DMS 273 treated with DMSO at 0.1 percent for 48 hours (cell line): ENCODE measurements at regions not wholly inside any gene's neighbourhood (a gene's known extent, or its start where the extent isn't known, plus 50 kb on each side); places are given as distances from the start of the nearest gene placed in this dataset.

ENCODE experiments used
- DNase-seq: peaks from one replicate; lab custom pipeline; 2025; lab: John Stamatoyannopoulos, UW

- DNase-seq = no peak
Observed at GRCh38 chr6:170134471-170135440, 156.1 kb downstream of the DLL1 start.

- no peak for DNase-seq
Observed at GRCh38 chr6:170134031-170134470, 156.8 kb downstream of the DLL1 start.

- DNase-seq = no peak
Observed at GRCh38 chr6:170132561-170132991, 158.3 kb downstream of the DLL1 start.

- no peak for DNase-seq
Observed at GRCh38 chr6:170132011-170132521, 158.8 kb downstream of the DLL1 start.

GRCh38 chr6:170131351-170131750 is 159.5 kb downstream of the DLL1 start:
- DNase-seq = no peak

GRCh38 chr6:170130771-170131241 is 160.1 kb downstream of the DLL1 start:
- DNase-seq = no peak

GRCh38 chr6:170130201-170130621 is 160.7 kb downstream of the DLL1 start:
- DNase-seq = no peak

GRCh38 chr6:170129691-170130171 is 161.1 kb downstream of the DLL1 start:
- DNase-seq = peak; percentile 65

- no peak for DNase-seq
Observed at GRCh38 chr6:170128811-170129681, 161.8 kb downstream of the DLL1 start.

- no peak for DNase-seq
Observed at GRCh38 chr6:170128346-170128745, 162.5 kb downstream of the DLL1 start.

- no peak for DNase-seq
Observed at GRCh38 chr6:170127151-170127550, 163.7 kb downstream of the DLL1 start.

GRCh38 chr6:170125456-170126300 is 165.2 kb downstream of the DLL1 start:
- DNase-seq = no peak

GRCh38 chr6:170124836-170125235 is 166.0 kb downstream of the DLL1 start:
- no peak for DNase-seq

- no peak for DNase-seq
Observed at GRCh38 chr6:170124150-170124549, 166.7 kb downstream of the DLL1 start.

- no peak for DNase-seq
Observed at GRCh38 chr6:170122651-170123050, 168.2 kb downstream of the DLL1 start.

GRCh38 chr6:170117111-170117972 is 173.5 kb downstream of the DLL1 start:
- DNase-seq = no peak

GRCh38 chr6:170116636-170117035 is 174.2 kb downstream of the DLL1 start:
- DNase-seq = no peak

GRCh38 chr6:170114956-170115855 is 175.7 kb downstream of the DLL1 start:
- no peak for DNase-seq
